GM18502 (cell line): ENCODE measurements at regions not wholly inside any gene's neighbourhood (a gene's known extent, or its start where the extent isn't known, plus 50 kb on each side); places are given as distances from the start of the nearest gene placed in this dataset.

Experiments used
- ATAC-seq: cut with Tn5 transposase; IDR thresholded peaks from one replicate; pipeline ENCODE4 v1.9.1; 2021; ENCODE audit warnings: mild to moderate bottlenecking; ENCODE audit not compliant: unreplicated experiment, poor library complexity

DNA sequence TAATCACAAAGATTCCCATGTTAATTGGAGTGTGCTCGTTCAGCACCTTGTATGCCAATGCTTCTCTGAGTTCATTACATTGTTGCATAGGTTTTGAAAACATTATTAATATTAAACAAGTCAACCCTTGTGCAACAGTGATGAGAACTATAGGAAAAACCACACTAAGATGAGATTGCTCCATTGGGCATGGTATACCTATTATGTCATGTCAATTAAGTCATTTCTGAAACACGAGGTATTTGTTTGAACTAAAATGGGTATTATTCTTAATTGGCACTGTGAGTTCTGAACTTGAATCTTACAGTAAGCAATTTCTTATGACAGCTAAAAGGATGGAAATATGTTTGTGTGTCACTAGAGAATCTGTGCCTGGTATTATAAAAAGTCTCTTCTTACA, 447.7 kb downstream of the EFNA5 start:
- ATAC-seq, result no peak

DNA sequence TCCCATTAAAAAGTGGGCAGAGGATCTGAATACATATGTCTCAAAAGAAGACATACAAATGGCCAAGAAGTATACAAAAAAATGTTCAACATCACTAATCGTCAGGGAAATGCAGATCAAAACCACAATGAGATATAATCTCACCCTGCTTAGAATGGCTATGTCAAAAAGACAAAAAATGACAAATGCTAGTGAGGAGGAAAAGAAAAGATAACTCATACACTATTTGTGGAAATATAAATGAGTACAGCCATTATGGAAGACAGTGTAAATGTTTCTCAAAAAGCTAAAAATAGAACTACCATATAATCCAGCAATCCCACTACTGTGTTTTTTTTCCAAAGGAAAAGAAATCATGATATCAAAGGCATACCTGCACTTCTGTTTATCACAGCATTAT, 450.7 kb downstream of the EFNA5 start:
- ATAC-seq, result no peak

DNA sequence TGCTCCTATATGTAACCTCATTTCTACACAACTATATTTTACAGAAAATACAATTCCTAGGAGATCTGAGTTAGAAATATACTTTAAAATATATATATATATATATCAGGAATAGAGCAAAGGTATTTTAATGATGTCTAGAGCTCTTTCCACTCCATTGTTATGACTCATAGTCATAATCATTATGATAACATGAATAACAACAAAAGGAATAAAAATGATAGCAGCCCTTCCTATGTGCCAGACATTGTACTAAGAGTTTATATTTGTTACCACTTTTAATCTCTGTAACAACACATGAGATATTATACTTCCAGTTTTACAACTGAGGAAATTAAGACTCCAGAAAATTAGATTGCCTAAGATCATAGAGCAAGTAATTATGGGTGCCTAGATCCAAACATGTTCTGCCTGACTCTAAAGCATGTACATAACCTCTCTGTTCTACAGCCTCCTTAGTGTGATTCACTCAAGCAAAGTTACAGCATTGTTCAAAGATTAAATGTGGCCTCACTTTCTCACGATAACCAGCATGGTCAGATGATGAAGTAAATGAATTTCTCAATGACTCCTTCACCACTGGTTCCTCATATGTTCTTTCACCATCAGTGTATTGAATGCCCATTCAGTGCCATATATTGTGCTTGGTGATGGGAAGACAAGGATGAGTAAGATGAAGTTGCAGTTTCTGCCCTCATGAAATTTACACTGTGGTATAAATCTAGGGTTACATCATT, 452.1 kb downstream of the EFNA5 start:
- ATAC-seq, result no peak

GRCh38 chr5:107217721-107218130, 453.0 kb downstream of the EFNA5 start:
- no peak for ATAC-seq

GRCh38 chr5:107216587-107216986, 454.1 kb downstream of the EFNA5 start:
- no peak for ATAC-seq

GRCh38 chr5:107215611-107216010, 455.1 kb downstream of the EFNA5 start:
- ATAC-seq, result no peak

DNA sequence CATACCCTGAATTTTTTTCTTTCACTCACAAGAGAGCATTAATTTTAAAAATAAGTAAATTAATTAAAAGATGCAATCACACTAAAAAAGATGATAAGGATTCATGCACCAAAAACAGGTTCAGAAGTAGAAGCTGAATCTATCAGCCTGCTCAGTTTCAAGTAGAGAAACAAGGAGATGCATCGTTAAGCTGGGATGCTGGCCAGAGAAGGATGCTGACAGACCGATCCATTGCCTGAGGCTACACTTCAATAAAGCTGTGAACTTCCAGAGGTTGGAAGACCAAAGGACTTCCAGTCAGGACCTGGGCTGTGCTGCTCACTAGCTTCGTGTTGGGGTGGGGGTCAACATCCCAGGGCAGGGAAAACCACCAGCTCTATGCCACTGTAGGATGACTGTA, 457.7 kb downstream of the EFNA5 start:
- ATAC-seq, result no peak

- no peak for ATAC-seq
These were observed 459.1 kb downstream of the EFNA5 start for GRCh38 chr5:107211630-107212029.

GRCh38 chr5:107208867-107209266, 461.9 kb downstream of the EFNA5 start:
- no peak for ATAC-seq

DNA sequence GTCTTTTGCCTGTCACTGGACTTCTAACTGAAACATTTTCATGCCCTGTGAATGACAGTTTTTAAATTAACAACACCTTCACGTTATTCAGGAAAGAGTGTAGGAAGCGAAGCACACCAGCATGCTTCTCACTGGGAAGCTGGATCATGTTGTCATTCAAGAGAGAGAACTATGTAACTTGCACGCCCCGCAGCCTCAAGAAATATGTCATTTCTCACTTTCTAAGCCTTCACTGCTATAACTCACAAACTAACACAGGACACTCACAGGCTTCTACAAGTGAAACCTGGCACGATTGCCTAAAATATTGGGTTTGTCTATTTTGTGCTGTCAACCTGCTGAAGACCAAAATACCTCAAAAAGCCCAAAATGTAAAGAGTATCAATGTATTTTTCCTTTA, 466.3 kb downstream of the EFNA5 start:
- ATAC-seq, result no peak

DNA sequence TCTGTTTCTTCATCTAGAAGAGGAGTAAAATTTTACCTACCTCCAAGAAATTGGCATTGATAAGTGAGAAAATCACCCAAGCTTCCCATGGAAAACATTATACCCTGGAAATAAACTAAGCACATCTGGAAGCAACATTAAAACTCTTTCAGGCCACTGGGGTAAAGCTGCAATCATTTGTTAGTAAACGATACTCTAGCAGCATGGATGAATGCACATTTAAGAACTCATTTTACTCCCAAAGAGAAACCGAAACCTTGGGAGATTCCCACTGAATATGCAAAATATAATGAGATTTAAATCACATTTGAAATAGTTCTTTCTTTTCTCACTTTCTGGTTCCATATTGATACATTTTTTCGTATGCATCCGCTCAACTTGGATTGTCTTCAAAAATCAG, 467.5 kb downstream of the EFNA5 start:
- ATAC-seq, result no peak

DNA sequence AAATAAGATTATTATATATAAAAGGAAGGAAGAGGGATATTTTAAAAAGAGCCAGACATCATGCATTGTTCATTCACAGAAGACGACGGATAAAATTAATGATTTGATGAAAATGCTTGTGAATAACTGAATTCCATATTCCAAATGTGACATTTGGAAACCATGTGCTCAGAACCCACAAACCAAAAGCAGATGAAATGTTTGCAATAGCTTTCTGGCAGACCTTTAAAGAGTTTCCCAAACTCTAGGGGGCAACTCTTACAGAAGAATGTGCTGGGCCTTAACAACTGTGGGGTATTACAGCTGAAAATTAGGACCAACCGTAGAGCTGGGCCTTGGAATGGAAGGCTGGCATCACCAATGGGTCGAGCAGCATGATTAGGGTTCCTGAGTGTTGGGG, 471.0 kb downstream of the EFNA5 start:
- no peak for ATAC-seq

DNA sequence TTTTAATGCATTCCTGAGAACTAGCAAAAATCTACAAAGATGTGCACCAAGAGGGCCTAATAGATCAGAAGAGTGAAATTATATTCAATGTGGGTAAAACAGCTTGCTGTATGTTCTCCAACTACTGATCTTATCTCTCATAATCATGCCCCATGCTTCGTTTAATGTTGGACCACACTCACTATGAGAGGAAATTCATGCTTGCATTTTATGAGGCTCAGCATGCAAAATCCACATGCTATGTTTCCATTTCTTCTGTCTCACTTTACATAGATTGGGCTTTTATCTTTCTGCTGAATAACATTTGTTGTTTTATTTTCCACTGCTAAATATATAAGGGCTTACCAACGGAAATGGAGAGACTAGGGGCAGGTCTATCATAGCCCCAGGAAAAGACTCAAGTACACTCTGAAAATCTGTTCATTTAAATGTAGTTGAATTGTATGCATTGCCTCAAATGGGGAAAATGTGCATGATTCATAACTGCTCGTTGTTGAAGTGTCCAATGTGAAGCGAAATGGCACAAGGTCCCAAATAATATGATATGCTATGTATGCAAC, 474.2 kb downstream of the EFNA5 start:
- no peak for ATAC-seq

DNA sequence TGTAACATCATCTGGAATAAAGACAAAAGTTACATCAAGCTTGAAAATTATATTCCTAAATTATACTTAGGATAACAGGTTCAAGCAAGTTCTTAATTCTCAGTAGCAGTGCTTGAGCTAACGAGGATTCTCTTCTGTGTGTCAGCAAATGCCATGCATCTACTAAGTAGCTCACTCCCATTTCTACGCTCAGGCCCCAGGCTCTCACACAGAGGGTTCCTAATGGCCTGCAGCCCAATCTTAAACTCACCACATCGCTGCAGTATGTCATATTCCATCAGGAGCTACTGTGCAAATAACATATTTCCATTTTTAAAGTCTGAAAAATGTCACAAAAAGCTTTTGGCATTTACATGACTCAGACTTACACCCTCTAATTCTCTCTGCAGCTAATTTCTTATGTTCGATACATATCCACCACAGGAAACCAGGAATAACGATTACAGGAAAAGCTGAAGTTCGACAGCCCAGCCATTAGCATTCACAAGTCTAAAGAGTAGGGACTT, 474.8 kb downstream of the EFNA5 start:
- ATAC-seq, result no peak

DNA sequence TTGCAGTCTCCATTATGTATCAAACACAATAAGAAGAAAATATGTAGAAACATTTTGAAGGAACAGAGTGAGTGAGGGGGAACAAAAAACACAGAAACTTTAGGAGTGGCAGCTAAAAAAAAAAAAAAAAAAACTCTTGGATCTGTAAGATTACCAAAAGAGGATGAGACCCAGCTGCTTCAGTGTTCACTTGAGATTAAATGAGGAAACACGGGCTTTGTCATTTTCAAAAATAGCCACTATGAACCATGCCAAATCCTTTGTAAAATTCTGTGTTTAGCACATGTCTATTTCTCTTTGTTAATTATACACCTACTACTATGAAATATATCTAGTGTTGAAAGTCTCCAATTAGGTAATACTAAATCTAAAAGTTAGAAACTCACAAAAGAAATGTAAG, 485.9 kb downstream of the EFNA5 start:
- ATAC-seq, result no peak

- ATAC-seq, result no peak
These were observed 486.7 kb downstream of the EFNA5 start for GRCh38 chr5:107184066-107184465.

DNA sequence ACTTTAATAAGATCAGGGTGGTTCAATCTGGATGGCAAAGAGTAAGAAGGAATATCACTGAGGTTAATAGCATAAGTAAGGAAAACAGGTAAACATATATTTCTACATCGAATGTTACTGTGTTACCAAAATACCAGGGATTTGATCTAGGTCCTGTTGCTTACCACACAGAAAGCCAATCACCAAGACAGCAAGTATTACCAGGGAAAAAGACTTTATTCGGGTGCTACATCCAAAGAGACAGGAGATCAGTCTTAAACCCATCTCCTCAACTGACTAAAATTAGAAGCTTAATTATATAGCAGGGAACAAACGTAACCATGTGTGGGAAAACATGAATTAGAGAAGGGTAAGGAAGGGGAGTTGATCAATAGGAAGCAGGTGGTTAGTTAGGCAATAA, 500.1 kb downstream of the EFNA5 start:
- no peak for ATAC-seq

DNA sequence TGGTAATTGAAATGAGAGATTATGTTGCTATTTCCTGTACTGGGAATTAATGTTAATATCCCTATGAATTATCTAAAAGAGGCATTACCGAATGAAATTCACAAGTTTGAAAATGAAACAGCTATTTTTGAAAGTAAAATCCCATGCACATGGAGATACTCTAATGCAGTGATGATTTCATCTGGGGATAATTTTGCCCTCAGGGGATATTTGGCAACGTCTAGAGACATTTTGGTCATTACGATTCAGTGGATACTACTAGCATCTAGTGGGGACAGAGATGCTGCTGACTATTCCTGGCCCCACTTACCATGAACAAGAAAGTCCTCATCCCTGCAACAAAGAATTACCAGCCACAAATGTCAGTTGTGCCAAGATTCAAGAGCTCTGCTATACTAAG, 500.9 kb downstream of the EFNA5 start:
- no peak for ATAC-seq

- ATAC-seq, result no peak
These were observed 501.6 kb downstream of the EFNA5 start for GRCh38 chr5:107168848-107169752.

DNA sequence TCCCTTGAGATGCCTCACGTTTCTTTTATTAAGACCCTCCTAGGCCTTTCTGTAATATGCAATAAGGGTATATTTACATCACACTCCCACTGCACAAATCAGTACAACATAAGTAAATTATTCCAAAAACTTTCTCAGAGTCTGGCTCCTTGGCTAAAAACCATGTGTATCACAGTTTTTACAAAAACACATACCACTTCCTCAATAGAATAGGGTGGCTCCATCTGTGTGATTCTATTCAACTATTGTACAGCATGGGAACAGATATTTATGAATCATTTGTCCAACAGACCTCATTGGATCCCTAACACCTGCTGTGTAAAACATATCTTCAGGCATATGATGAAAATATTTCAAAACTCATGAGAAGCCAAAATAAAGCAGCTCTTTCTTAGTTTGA, 502.7 kb downstream of the EFNA5 start:
- ATAC-seq, result no peak

- no peak for ATAC-seq
These were observed 505.4 kb downstream of the EFNA5 start for GRCh38 chr5:107165296-107165695.
